OCI-LY7 (cell line): ENCODE measurements at regions not wholly inside any gene's neighbourhood (a gene's known extent, or its start where the extent isn't known, plus 50 kb on each side); places are given as distances from the start of the nearest gene placed in this dataset.

Experiments
- EZH2phosphoT487 ChIP-seq: fragments of 200-600 bp; sonication (generic); IDR thresholded peaks from 2 replicates; pipeline ENCODE4 v1.6.1; 2018; ENCODE audit warnings: low read depth, borderline replicate concordance, mild to moderate bottlenecking, mixed run types, antibody characterized with exemption, low read length, moderate library complexity, mixed read lengths
- TF ChIP-seq, protein P1 (sequence below): fragments of 200-600 bp; sonication (generic); conservative IDR thresholded peaks from 2 replicates; pipeline ENCODE4 v1.5.1; 2014; ENCODE audit warnings: mild to moderate bottlenecking, antibody characterized with exemption, low read length, moderate library complexity, mixed read lengths

GRCh38 chr4:134551348-134551747, 349.8 kb upstream of the PABPC4L start:
- TF ChIP-seq, protein P1, sequence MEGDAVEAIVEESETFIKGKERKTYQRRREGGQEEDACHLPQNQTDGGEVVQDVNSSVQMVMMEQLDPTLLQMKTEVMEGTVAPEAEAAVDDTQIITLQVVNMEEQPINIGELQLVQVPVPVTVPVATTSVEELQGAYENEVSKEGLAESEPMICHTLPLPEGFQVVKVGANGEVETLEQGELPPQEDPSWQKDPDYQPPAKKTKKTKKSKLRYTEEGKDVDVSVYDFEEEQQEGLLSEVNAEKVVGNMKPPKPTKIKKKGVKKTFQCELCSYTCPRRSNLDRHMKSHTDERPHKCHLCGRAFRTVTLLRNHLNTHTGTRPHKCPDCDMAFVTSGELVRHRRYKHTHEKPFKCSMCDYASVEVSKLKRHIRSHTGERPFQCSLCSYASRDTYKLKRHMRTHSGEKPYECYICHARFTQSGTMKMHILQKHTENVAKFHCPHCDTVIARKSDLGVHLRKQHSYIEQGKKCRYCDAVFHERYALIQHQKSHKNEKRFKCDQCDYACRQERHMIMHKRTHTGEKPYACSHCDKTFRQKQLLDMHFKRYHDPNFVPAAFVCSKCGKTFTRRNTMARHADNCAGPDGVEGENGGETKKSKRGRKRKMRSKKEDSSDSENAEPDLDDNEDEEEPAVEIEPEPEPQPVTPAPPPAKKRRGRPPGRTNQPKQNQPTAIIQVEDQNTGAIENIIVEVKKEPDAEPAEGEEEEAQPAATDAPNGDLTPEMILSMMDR: no peak
- no peak for TF ChIP-seq EZH2phosphoT487
